ENCODE measurements at regions not wholly inside any gene's neighbourhood (a gene's known extent, or its start where the extent isn't known, plus 50 kb on each side); places are given as distances from the start of the nearest gene placed in this dataset.

GRCh38 chr16:35752773-35753558, 2293.6 kb downstream of the TP53TG3F start:
- TF ChIP-seq ZFX (IDR thresholded peaks at IDR 0.05) (no peak), CTCF (conservative IDR thresholded peaks at IDR 0.05) (no peak)
- H3K27ac ChIP-seq = no peak overlapping the region

GRCh38 chr16:35753559-35754390, 2294.4 kb downstream of the TP53TG3F start:
- H3K27ac ChIP-seq = no peak overlapping the region
- TF ChIP-seq ZFX (IDR thresholded peaks at IDR 0.05) (no peak), CTCF (conservative IDR thresholded peaks at IDR 0.05) (no peak)

GRCh38 chr16:35754391-35755369, 2295.3 kb downstream of the TP53TG3F start:
- no peak overlapping the region for H3K27ac ChIP-seq
- TF ChIP-seq CTCF (conservative IDR thresholded peaks at IDR 0.05) (no peak), ZFX (IDR thresholded peaks at IDR 0.05) (no peak)

- TF ChIP-seq ZFX (IDR thresholded peaks at IDR 0.05) = no peak
- no peak for TF ChIP-seq CTCF (conservative IDR thresholded peaks at IDR 0.05)
These were observed 2329.0 kb downstream of the TP53TG3F start for GRCh38 chr16:35788381-35788780.

GRCh38 chr16:35792516-35793285, 2333.3 kb downstream of the TP53TG3F start:
- TF ChIP-seq ZFX (IDR thresholded peaks at IDR 0.05) (no peak), CTCF (conservative IDR thresholded peaks at IDR 0.05) (no peak)
- no peak overlapping the region for H3K27ac ChIP-seq

More at GRCh38 chr16:35788381-35788780, 2329.0 kb downstream of the TP53TG3F start:
- H3K27ac ChIP-seq = no peak overlapping the region

GRCh38 chr16:35793601-35794000, 2334.2 kb downstream of the TP53TG3F start:
- H3K27ac ChIP-seq = no peak overlapping the region
- no peak for TF ChIP-seq CTCF (conservative IDR thresholded peaks at IDR 0.05)
- no peak for TF ChIP-seq ZFX (IDR thresholded peaks at IDR 0.05)

Measured in C4-2B (cell line).